Fibroblast of lung (primary cell): ENCODE measurements at regions not wholly inside any gene's neighbourhood (a gene's known extent, or its start where the extent isn't known, plus 50 kb on each side); places are given as distances from the start of the nearest gene placed in this dataset.

ENCODE experiments used
- DNase-seq, 2 donors: peaks; one replicate each; pipeline versions ENCODE4 v3.0.0 to v3.0.0-alpha.2; 2010; ENCODE audit warnings: low read depth in 2 of 2
- H2AFZ ChIP-seq: 2 replicates; pipeline ENCODE4 v1.5.1; 2012; ENCODE audit warnings: low read length, control low read depth, inconsistent platforms
- H3K27ac ChIP-seq: 2 replicates; pipeline ENCODE4 v1.5.1; 2011; ENCODE audit warnings: low read length, control low read depth; ENCODE audit not compliant: insufficient read depth
- H3K27me3 ChIP-seq: 2 replicates; pipeline ENCODE4 v1.5.1; 2011; ENCODE audit warnings: mild to moderate bottlenecking, low read length; ENCODE audit not compliant: control insufficient read depth, insufficient read depth
- H3K36me3 ChIP-seq: 2 replicates; pipeline ENCODE4 v1.5.1; 2011; ENCODE audit warnings: low read length; ENCODE audit not compliant: control insufficient read depth, insufficient read depth
- H3K4me1 ChIP-seq: 2 replicates; pipeline ENCODE4 v1.5.1; 2011; ENCODE audit warnings: low read length; ENCODE audit not compliant: control insufficient read depth, insufficient read depth; ENCODE audit errors: extremely low read depth
- H3K4me2 ChIP-seq: 2 replicates; pipeline ENCODE4 v1.5.1; 2011; ENCODE audit warnings: low read length, control low read depth; ENCODE audit not compliant: insufficient read depth; ENCODE audit errors: extremely low read depth
- H3K4me3 ChIP-seq, 4 experiments: fragments of 200-600 bp in 1 of 4; sonication (generic) in 1 of 4; replicated peaks in 1 of 4; 2 replicates each; pipeline ENCODE4 v1.5.1; 2011 to 2016; ENCODE audit warnings: low read length in 4 of 4, low read depth in 3 of 4, mild to moderate bottlenecking in 3 of 4, control low read depth in 2 of 4, inconsistent platforms in 1 of 4, mixed read lengths in 1 of 4; ENCODE audit not compliant: insufficient read depth in 1 of 4; ENCODE audit errors: control extremely low read depth in 1 of 4
- H3K79me2 ChIP-seq: 2 replicates; pipeline ENCODE4 v1.5.1; 2012; ENCODE audit warnings: mild to moderate bottlenecking, low read length, inconsistent platforms; ENCODE audit not compliant: control insufficient read depth, insufficient read depth
- H3K9ac ChIP-seq: 2 replicates; pipeline ENCODE4 v1.5.1; 2011; ENCODE audit warnings: mild to moderate bottlenecking, low read length, control low read depth; ENCODE audit not compliant: insufficient read depth
- H3K9me3 ChIP-seq: 2 replicates; pipeline ENCODE4 v1.5.1; 2012; ENCODE audit warnings: low read depth, low read length; ENCODE audit not compliant: control insufficient read depth, insufficient read depth
- H4K20me1 ChIP-seq: 2 replicates; pipeline ENCODE4 v1.5.1; 2011; ENCODE audit warnings: low read length; ENCODE audit not compliant: control insufficient read depth, insufficient read depth; ENCODE audit errors: extremely low read depth
- EZH2 ChIP-seq: IDR thresholded peaks from 2 replicates; pipeline ENCODE4 v1.5.1; 2012; ENCODE audit warnings: low read length, control low read depth, mild to moderate bottlenecking; ENCODE audit errors: missing control alignments
- TF ChIP-seq, protein P1 (sequence below), 2 donors: IDR thresholded peaks in 1 of 2; conservative IDR thresholded peaks in 1 of 2; 1 replicate in 1 of 2; 2 replicates in 1 of 2; pipeline ENCODE4 v1.5.1; 2011 to 2012; ENCODE audit warnings: low read length in 2 of 2, control low read depth in 1 of 2, inconsistent platforms in 1 of 2, low read depth in 1 of 2, mild to moderate bottlenecking in 1 of 2

DNA sequence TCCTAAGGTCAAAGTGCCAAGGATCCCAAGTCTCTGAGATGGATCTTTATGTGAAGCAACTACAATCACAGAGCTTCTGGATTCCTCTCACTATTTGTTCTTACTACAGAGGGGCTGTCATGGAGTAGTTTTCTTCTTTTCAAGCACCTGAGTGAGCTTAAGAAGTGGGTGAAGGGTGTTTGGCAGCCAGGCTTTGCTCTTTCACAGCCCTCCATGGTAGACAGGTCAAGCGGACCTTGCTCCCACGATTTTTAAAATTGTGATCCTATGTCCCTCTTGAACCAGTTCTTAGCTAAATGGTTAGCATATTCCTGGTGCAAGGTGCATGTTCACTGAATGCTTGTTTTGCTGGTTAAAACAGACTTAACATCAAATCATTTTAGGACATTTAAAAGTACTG lies 332.2 kb downstream of the GADD45G start:
- H3K9me3 ChIP-seq: no peaks in the 10 kb centered on the region
- H3K4me2 ChIP-seq: no peak overlapping the region
- H3K27ac ChIP-seq: no peak overlapping the region
- peaks cover 6% of the 10 kb centered on the region for H3K4me1 ChIP-seq
- TF ChIP-seq, protein P1, sequence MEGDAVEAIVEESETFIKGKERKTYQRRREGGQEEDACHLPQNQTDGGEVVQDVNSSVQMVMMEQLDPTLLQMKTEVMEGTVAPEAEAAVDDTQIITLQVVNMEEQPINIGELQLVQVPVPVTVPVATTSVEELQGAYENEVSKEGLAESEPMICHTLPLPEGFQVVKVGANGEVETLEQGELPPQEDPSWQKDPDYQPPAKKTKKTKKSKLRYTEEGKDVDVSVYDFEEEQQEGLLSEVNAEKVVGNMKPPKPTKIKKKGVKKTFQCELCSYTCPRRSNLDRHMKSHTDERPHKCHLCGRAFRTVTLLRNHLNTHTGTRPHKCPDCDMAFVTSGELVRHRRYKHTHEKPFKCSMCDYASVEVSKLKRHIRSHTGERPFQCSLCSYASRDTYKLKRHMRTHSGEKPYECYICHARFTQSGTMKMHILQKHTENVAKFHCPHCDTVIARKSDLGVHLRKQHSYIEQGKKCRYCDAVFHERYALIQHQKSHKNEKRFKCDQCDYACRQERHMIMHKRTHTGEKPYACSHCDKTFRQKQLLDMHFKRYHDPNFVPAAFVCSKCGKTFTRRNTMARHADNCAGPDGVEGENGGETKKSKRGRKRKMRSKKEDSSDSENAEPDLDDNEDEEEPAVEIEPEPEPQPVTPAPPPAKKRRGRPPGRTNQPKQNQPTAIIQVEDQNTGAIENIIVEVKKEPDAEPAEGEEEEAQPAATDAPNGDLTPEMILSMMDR (conservative IDR thresholded peaks at IDR 0.05 in 1 of 2, IDR thresholded peaks at IDR 0.05 in 1 of 2; ENCODE audit: low read depth in 1 of 2, low read length in 2 of 2): no peak
- no peak for TF ChIP-seq EZH2
- no peak for DNase-seq
- no peak overlapping the region for H3K4me3 ChIP-seq
- H2AFZ ChIP-seq: no peak overlapping the region
- no peak overlapping the region for H3K9ac ChIP-seq
- no peaks in the 10 kb centered on the region for H3K27me3 ChIP-seq
- no peaks in the 10 kb centered on the region for H3K79me2 ChIP-seq
- no peaks in the 10 kb centered on the region for H4K20me1 ChIP-seq
- no peaks in the 10 kb centered on the region for H3K36me3 ChIP-seq

DNA sequence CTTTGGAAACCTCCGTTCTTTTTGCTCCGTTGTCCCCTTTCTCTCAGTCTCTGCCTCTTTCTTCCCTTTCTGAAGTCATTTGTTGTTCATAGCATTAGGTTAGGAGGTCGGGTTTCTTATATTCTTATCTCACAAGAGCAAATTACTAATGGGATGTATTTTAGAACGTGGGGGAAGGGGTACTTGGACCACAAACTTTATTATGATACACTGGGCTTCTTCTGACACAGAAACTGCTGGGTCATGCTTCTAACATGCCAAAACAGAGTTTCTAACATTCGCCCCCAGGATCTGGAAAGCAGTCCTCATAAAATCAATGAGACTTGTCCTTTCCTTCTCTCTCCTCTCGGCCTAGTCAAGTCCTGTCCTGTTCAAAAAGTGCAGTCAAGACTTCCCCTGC lies 334.4 kb downstream of the GADD45G start:
- H3K9ac ChIP-seq: no peak overlapping the region
- no peaks in the 10 kb centered on the region for H3K36me3 ChIP-seq
- H3K79me2 ChIP-seq: no peaks in the 10 kb centered on the region
- no peaks in the 10 kb centered on the region for H3K27me3 ChIP-seq
- H3K9me3 ChIP-seq: no peaks in the 10 kb centered on the region
- TF ChIP-seq, protein P1 (conservative IDR thresholded peaks at IDR 0.05 in 1 of 2, IDR thresholded peaks at IDR 0.05 in 1 of 2; ENCODE audit: low read depth in 1 of 2, low read length in 2 of 2): no peak
- no peak for TF ChIP-seq EZH2
- DNase-seq: no peak
- peaks cover 6% of the 10 kb centered on the region for H3K4me1 ChIP-seq
- H3K4me2 ChIP-seq: no peak overlapping the region
- no peak overlapping the region for H3K27ac ChIP-seq
- no peaks in the 10 kb centered on the region for H4K20me1 ChIP-seq
- no peak overlapping the region for H3K4me3 ChIP-seq
- H2AFZ ChIP-seq: no peak overlapping the region

DNA sequence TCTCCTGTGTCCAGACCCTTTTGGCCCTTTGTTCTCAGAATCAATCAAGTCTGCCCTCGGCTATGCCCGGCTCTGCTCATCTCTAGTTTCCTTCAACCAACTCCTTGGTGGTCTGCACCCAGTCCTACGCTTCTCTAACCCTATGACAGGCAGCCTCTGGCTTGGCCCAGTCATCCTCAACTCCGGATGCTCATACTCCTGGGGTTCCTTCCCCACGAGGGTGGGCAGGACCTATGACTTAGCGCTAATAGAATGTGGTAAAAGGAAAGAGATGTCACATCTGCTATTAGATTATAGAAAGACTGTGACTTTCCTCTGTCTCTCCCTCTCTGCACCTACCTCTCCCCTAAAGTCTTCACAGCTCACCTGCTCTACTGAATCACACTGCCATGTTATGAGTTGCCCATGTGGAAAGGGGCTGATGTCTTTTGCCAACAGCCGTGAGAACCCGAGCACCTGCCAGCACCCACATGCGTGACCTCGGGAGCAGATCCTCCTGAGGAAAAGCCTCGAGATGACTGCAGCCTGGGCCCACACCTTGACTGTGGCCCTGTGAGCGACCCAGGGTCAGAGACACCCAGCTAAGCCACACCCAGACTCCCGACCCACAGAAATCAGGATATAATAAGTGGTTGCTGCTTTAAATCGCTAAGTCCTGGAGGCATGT lies 334.9 kb downstream of the GADD45G start:
- Histone ChIP-seq H3K27me3 (no peaks in the 10 kb centered on the region), H3K4me3 (no peak overlapping the region), H3K27ac (no peak overlapping the region), H3K9me3 (no peaks in the 10 kb centered on the region), H3K36me3 (no peaks in the 10 kb centered on the region), H2AFZ (no peak overlapping the region), H3K4me1 (peaks cover 6% of the 10 kb centered on the region), H3K4me2 (no peak overlapping the region), H4K20me1 (no peaks in the 10 kb centered on the region), H3K9ac (no peak overlapping the region), H3K79me2 (no peaks in the 10 kb centered on the region)
- no peak for DNase-seq
- no peak for TF ChIP-seq EZH2
- TF ChIP-seq, protein P1 (conservative IDR thresholded peaks at IDR 0.05 in 1 of 2, IDR thresholded peaks at IDR 0.05 in 1 of 2; ENCODE audit: low read depth in 1 of 2, low read length in 2 of 2): no peak
